Stimulated activated CD8-positive, alpha-beta memory T cell treated with anti-CD3 and anti-CD28 coated beads, Interleukin-4, amount 100 ng/mL, for 24 hours (primary cell): ENCODE measurements at regions not wholly inside any gene's neighbourhood (a gene's known extent, or its start where the extent isn't known, plus 50 kb on each side); places are given as distances from the start of the nearest gene placed in this dataset.
"Not testable (repeated sequence)": the region's sequence is repeated elsewhere in the genome, so short reads cannot be mapped to it uniquely, and the experiment has no call there.

Experiments used
- DNase-seq: peaks from one replicate; pipeline ENCODE4 v3.0.0-alpha.2; 2020; ENCODE audit warnings: low read depth

- DNase-seq, result no peak
Observed at GRCh38 chr5:114054594-114054993, 307.3 kb upstream of the KCNN2 start.

GRCh38 chr5:114055318-114056184 lies 306.3 kb upstream of the KCNN2 start:
- no peak for DNase-seq

GRCh38 chr5:114056185-114056538 lies 305.7 kb upstream of the KCNN2 start:
- DNase-seq, result no peak

- no peak for DNase-seq
Observed at GRCh38 chr5:114060866-114061265, 301.0 kb upstream of the KCNN2 start.

- no peak for DNase-seq
Observed at GRCh38 chr5:114062932-114063867, 298.7 kb upstream of the KCNN2 start.

- DNase-seq, result no peak
Observed at GRCh38 chr5:114065912-114066311, 296.0 kb upstream of the KCNN2 start.

GRCh38 chr5:114070093-114070722 lies 291.7 kb upstream of the KCNN2 start:
- no peak for DNase-seq

- no peak for DNase-seq
Observed at GRCh38 chr5:114089259-114089658, 272.6 kb upstream of the KCNN2 start.

- DNase-seq, result no peak
Observed at GRCh38 chr5:114097570-114097969, 264.3 kb upstream of the KCNN2 start.

GRCh38 chr5:114099161-114099560 lies 262.7 kb upstream of the KCNN2 start:
- DNase-seq, result no peak

- DNase-seq, result no peak
Observed at GRCh38 chr5:114101153-114101552, 260.7 kb upstream of the KCNN2 start.

GRCh38 chr5:114113604-114114003 lies 248.3 kb upstream of the KCNN2 start:
- no peak for DNase-seq

GRCh38 chr5:114116981-114117380 lies 244.9 kb upstream of the KCNN2 start:
- DNase-seq, result no peak

GRCh38 chr5:114118511-114118910 lies 243.4 kb upstream of the KCNN2 start:
- no peak for DNase-seq

GRCh38 chr5:114120166-114120565 lies 241.7 kb upstream of the KCNN2 start:
- no peak for DNase-seq

- no peak for DNase-seq
Observed at GRCh38 chr5:114122852-114123251, 239.0 kb upstream of the KCNN2 start.

- DNase-seq, result no peak
Observed at GRCh38 chr5:114123654-114124053, 238.2 kb upstream of the KCNN2 start.

GRCh38 chr5:114146398-114146797 lies 215.5 kb upstream of the KCNN2 start:
- DNase-seq, result no peak

- no peak for DNase-seq
Observed at GRCh38 chr5:114148253-114148652, 213.6 kb upstream of the KCNN2 start.

- not testable (repeated sequence) for DNase-seq
Observed at GRCh38 chr5:114148728-114149127, 213.1 kb upstream of the KCNN2 start.

GRCh38 chr5:114152656-114153360 lies 209.1 kb upstream of the KCNN2 start:
- DNase-seq, result no peak

GRCh38 chr5:114153392-114153791 lies 208.5 kb upstream of the KCNN2 start:
- no peak for DNase-seq
